Panc1 (cell line): ENCODE measurements at regions not wholly inside any gene's neighbourhood (a gene's known extent, or its start where the extent isn't known, plus 50 kb on each side); places are given as distances from the start of the nearest gene placed in this dataset.

Source experiments
- ATAC-seq: fragments of 200-7000 bp; cut with Tn5 transposase; 2 replicates; pipeline ENCODE4 v1.9.1; 2020; ENCODE audit warnings: mild to moderate bottlenecking, moderate library complexity
- BruUV-seq: library from RNA; stranded (reverse); fragments of 400-500 nt; replicated peaks from 2 replicates; lab custom pipeline; 2021; lab: Mats Ljungman, UMichigan
- CTCF ChIA-PET: fragments of 300-600 bp; sonication (Branson Sonifier 250); formaldehyde crosslinking; loops from one replicate; lab custom pipeline; 2022; ENCODE audit warnings: antibody characterized with exemption; lab: Charles Lee
- POLR2A ChIA-PET: fragments of 300-600 bp; sonication (Branson Sonifier 250); formaldehyde crosslinking; loops from one replicate; lab custom pipeline; 2022; ENCODE audit warnings: antibody characterized with exemption; lab: Charles Lee
- DNase-seq: peaks from one replicate; pipeline ENCODE4 v3.0.0-alpha.2; 2010; ENCODE audit warnings: low read depth, low spot score
- H3K27ac ChIP-seq: 2 replicates; pipeline ENCODE4 v1.5.1; 2011; ENCODE audit warnings: mild to moderate bottlenecking, low read length, inconsistent platforms
- H3K27me3 ChIP-seq: fragments of 200-500 bp; sonication (Bioruptor generic); 2 replicates; pipeline ENCODE4 v1.6.0; 2014; ENCODE audit warnings: low read length, inconsistent platforms; ENCODE audit not compliant: control insufficient read depth, insufficient read depth
- H3K36me3 ChIP-seq: fragments of 200-500 bp; sonication (Bioruptor generic); 2 replicates; pipeline ENCODE4 v1.5.1; 2014; ENCODE audit warnings: inconsistent platforms, mild to moderate bottlenecking, low read length, moderate library complexity; ENCODE audit not compliant: control insufficient read depth, insufficient read depth
- H3K4me1 ChIP-seq: 2 replicates; pipeline ENCODE4 v1.5.1; 2011; ENCODE audit warnings: inconsistent platforms, mild to moderate bottlenecking, low read length, moderate library complexity; ENCODE audit not compliant: control insufficient read depth, insufficient read depth
- H3K4me3 ChIP-seq, 2 experiments: 2 replicates each; pipeline ENCODE4 v1.5.1; 2011 to 2012; ENCODE audit warnings: low read depth in 2 of 2, low read length in 2 of 2, mild to moderate bottlenecking in 2 of 2, inconsistent platforms in 1 of 2, moderate library complexity in 1 of 2
- H3K9me3 ChIP-seq: fragments of 200-500 bp; sonication (Bioruptor generic); 2 replicates; pipeline ENCODE4 v1.5.1; 2014; ENCODE audit warnings: low read depth, mild to moderate bottlenecking, inconsistent platforms, low read length, moderate library complexity; ENCODE audit not compliant: control insufficient read depth, insufficient read depth
- POLR2AphosphoS5 ChIP-seq: IDR thresholded peaks from 2 replicates; pipeline ENCODE4 v1.6.1; 2012; ENCODE audit warnings: mild to moderate bottlenecking, low read depth, low read length, moderate library complexity
- SIN3A ChIP-seq: IDR thresholded peaks from 2 replicates; pipeline ENCODE4 v1.6.1; 2012; ENCODE audit warnings: low read depth, mild to moderate bottlenecking, low read length, moderate library complexity, borderline replicate concordance; ENCODE audit not compliant: insufficient read depth
- TCF7L2 ChIP-seq: IDR thresholded peaks from 2 replicates; pipeline ENCODE4 v1.6.1; 2011; ENCODE audit warnings: mild to moderate bottlenecking, low read depth, low read length, inconsistent platforms
- in situ Hi-C: cut with HindIII; loops from 2 replicates; pipeline ENCODE4 v1.10.0; 2016; ENCODE audit warnings: low sequenced_read_pairs, low pct_unique_long_range_greater_than_20kb
- intact Hi-C: fragments of 100-400 bp; cut with micrococcal nuclease; formaldehyde crosslinking; loops from one replicate; pipeline ENCODE4 v1.10.0; 2022; ENCODE audit not compliant: unreplicated experiment
- TF ChIP-seq, protein P1 (sequence below), 2 experiments: IDR thresholded peaks; 2 replicates each; pipeline ENCODE4 v1.6.1; 2011 to 2012; ENCODE audit warnings: low read depth in 2 of 2, control low read depth in 1 of 2, low read length in 1 of 2, mild to moderate bottlenecking in 1 of 2, moderate library complexity in 1 of 2; ENCODE audit not compliant: insufficient read depth in 1 of 2
- TF ChIP-seq, protein P2 (sequence below): fragments of 450-650 bp; IDR thresholded peaks from 2 replicates; pipeline ENCODE4 v1.5.1; 2017; ENCODE audit warnings: mild to moderate bottlenecking

DNA sequence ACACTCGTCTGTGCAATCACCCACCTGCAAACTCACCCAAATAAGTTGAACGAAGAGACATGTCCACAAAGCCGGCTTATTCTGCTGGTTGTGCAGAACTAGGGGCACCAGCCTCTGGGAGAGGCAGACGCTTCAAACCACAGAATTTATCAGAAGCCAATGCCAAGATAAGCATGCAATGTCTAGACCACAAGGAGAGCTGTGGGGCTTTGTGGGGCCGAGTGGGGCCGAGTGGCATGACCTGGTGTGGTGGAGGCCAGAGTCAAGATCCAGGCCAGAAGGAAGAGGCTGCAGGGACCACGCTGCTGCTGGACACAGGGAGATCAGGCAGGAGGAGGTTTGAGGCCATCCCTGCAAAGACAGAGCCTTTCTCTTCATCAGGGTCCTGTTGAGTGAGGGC lies 259.0 kb downstream of the IRX2 start:
- POLR2A ChIA-PET, result no interaction called here
- in situ Hi-C loops (no loop called here), intact Hi-C loops (no loop called here)

DNA sequence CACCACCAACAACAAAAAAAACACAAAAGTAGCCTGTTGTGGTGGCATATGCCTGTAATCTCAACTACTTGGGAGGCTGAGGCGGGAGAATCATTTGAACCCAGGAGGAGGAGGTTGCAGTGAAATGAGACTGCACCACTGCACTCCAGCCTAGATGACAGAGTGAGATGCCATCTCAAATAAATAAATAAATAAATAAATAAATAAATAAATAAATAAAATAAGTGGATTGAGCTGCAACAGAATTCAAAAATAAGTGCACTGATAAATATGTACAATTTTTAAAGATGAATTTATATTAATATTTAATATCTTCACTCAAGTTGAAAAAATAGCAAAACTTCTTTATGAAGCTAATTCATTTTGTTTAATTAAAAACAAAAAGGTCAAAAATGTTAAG lies 259.6 kb downstream of the IRX2 start:
- CTCF ChIA-PET, result no interaction called here
- no peaks in the 10 kb centered on the region for H3K9me3 ChIP-seq
- H3K27ac ChIP-seq, result no peak overlapping the region
- in situ Hi-C loops, result no loop called here
- POLR2A ChIA-PET, result no interaction called here
- H3K27me3 ChIP-seq, result no peaks in the 10 kb centered on the region
- ATAC-seq (no peak), DNase-seq (no peak)
- H3K4me1 ChIP-seq, result no peaks in the 10 kb centered on the region
- intact Hi-C loops, result no loop called here
- H3K36me3 ChIP-seq, result no peaks in the 10 kb centered on the region
- BruUV-seq, result no TSS peak
- H3K4me3 ChIP-seq, result no peak overlapping the region
- no peak for TF ChIP-seq TCF7L2

More for the DNA sequence above, 259.0 kb downstream of the IRX2 start:
- no peaks in the 10 kb centered on the region for H3K9me3 ChIP-seq
- H3K4me1 ChIP-seq, result no peaks in the 10 kb centered on the region
- no peaks in the 10 kb centered on the region for H3K36me3 ChIP-seq
- no peak for ATAC-seq
- TF ChIP-seq SIN3A (no peak), POLR2AphosphoS5 (no peak), TCF7L2 (no peak)
- TF ChIP-seq, protein P1, sequence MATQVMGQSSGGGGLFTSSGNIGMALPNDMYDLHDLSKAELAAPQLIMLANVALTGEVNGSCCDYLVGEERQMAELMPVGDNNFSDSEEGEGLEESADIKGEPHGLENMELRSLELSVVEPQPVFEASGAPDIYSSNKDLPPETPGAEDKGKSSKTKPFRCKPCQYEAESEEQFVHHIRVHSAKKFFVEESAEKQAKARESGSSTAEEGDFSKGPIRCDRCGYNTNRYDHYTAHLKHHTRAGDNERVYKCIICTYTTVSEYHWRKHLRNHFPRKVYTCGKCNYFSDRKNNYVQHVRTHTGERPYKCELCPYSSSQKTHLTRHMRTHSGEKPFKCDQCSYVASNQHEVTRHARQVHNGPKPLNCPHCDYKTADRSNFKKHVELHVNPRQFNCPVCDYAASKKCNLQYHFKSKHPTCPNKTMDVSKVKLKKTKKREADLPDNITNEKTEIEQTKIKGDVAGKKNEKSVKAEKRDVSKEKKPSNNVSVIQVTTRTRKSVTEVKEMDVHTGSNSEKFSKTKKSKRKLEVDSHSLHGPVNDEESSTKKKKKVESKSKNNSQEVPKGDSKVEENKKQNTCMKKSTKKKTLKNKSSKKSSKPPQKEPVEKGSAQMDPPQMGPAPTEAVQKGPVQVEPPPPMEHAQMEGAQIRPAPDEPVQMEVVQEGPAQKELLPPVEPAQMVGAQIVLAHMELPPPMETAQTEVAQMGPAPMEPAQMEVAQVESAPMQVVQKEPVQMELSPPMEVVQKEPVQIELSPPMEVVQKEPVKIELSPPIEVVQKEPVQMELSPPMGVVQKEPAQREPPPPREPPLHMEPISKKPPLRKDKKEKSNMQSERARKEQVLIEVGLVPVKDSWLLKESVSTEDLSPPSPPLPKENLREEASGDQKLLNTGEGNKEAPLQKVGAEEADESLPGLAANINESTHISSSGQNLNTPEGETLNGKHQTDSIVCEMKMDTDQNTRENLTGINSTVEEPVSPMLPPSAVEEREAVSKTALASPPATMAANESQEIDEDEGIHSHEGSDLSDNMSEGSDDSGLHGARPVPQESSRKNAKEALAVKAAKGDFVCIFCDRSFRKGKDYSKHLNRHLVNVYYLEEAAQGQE (IDR thresholded peaks at IDR 0.05; ENCODE audit: insufficient read depth in 1 of 2, low read depth in 2 of 2, low read length in 1 of 2), result no peak
- TF ChIP-seq, protein P2, sequence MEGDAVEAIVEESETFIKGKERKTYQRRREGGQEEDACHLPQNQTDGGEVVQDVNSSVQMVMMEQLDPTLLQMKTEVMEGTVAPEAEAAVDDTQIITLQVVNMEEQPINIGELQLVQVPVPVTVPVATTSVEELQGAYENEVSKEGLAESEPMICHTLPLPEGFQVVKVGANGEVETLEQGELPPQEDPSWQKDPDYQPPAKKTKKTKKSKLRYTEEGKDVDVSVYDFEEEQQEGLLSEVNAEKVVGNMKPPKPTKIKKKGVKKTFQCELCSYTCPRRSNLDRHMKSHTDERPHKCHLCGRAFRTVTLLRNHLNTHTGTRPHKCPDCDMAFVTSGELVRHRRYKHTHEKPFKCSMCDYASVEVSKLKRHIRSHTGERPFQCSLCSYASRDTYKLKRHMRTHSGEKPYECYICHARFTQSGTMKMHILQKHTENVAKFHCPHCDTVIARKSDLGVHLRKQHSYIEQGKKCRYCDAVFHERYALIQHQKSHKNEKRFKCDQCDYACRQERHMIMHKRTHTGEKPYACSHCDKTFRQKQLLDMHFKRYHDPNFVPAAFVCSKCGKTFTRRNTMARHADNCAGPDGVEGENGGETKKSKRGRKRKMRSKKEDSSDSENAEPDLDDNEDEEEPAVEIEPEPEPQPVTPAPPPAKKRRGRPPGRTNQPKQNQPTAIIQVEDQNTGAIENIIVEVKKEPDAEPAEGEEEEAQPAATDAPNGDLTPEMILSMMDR, result no peak
- no peaks in the 10 kb centered on the region for H3K27me3 ChIP-seq
- no TSS peak for BruUV-seq
- DNase-seq, result no peak
- CTCF ChIA-PET, result no interaction called here
- no peak overlapping the region for H3K4me3 ChIP-seq
- H3K27ac ChIP-seq, result no peak overlapping the region

DNA sequence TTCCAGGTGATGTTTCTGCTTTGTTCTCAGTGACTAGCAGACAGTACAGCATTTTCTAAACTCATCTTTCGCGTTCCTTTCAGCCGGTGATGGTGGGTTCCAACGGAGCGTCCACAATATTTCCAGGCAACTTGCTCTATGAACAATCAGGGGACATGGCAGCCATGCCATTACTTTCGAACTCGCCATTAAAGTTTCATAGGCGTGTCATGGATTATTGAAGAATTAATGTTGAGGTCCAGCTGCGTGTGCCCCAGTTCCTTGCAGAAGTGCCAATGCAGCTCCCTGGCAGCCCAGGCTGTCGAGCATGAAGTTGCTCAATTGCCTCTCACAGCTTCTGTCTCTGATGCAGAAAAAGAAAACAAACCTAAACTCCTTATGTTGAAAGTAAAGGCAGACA lies 262.2 kb downstream of the IRX2 start:
- POLR2A ChIA-PET, result no interaction called here
- CTCF ChIA-PET, result no interaction called here
- Histone ChIP-seq H3K9me3 (no peaks in the 10 kb centered on the region), H3K27me3 (no peaks in the 10 kb centered on the region), H3K4me3 (no peak overlapping the region), H3K36me3 (no peaks in the 10 kb centered on the region), H3K27ac (no peak overlapping the region), H3K4me1 (no peaks in the 10 kb centered on the region)
- intact Hi-C loops (no loop called here), in situ Hi-C loops (no loop called here)
- DNase-seq (no peak), ATAC-seq (no peak)
- no peak for TF ChIP-seq TCF7L2
- TF ChIP-seq SIN3A, result no peak
- TF ChIP-seq, protein P1 (IDR thresholded peaks at IDR 0.05; ENCODE audit: insufficient read depth in 1 of 2, low read depth in 2 of 2, low read length in 1 of 2), result no peak
- TF ChIP-seq, protein P2, result no peak
- no peak for TF ChIP-seq POLR2AphosphoS5
- BruUV-seq, result no TSS peak
